Mammary epithelial cell (primary cell): ENCODE measurements at regions not wholly inside any gene's neighbourhood (a gene's known extent, or its start where the extent isn't known, plus 50 kb on each side); places are given as distances from the start of the nearest gene placed in this dataset.

Source experiments
- CTCF ChIP-seq, 2 donors: IDR thresholded peaks in 1 of 2; conservative IDR thresholded peaks in 1 of 2; 2 replicates each; pipeline ENCODE4 v1.5.1; 2011 to 2012; ENCODE audit warnings: inconsistent platforms in 2 of 2, low read length in 2 of 2, mild to moderate bottlenecking in 2 of 2, control low read depth in 1 of 2, low read depth in 1 of 2; ENCODE audit not compliant: insufficient read depth in 1 of 2; ENCODE audit errors: extremely low read depth in 1 of 2
- EZH2 ChIP-seq: IDR thresholded peaks from 2 replicates; pipeline ENCODE4 v1.6.1; 2012; ENCODE audit warnings: low read length, inconsistent platforms, borderline replicate concordance

GRCh38 chr4:30811296-30811695 is 91.1 kb downstream of the PCDH7 start:
- TF ChIP-seq CTCF (conservative IDR thresholded peaks at IDR 0.05 in 1 of 2, IDR thresholded peaks at IDR 0.05 in 1 of 2; ENCODE audit: extremely low read depth in 1 of 2, insufficient read depth in 1 of 2, low read depth in 1 of 2, low read length in 2 of 2), result no peak
- no peak for TF ChIP-seq EZH2
